HG02970 (cell line): ENCODE measurements at regions not wholly inside any gene's neighbourhood (a gene's known extent, or its start where the extent isn't known, plus 50 kb on each side); places are given as distances from the start of the nearest gene placed in this dataset.
"Not testable (repeated sequence)": the region's sequence is repeated elsewhere in the genome, so short reads cannot be mapped to it uniquely, and the experiment has no call there.

ENCODE experiments used
- ATAC-seq: cut with Tn5 transposase; IDR thresholded peaks from one replicate; pipeline ENCODE4 v1.9.1; 2021; ENCODE audit warnings: mild to moderate bottlenecking, moderate library complexity, moderate number of reproducible peaks; ENCODE audit not compliant: unreplicated experiment, low FRiP score

GRCh38 chr1:209172792-209173542 is 410.5 kb upstream of the CAMK1G start:
- ATAC-seq = not testable (repeated sequence)

GRCh38 chr1:209173796-209174195 is 409.7 kb upstream of the CAMK1G start:
- not testable (repeated sequence) for ATAC-seq

- ATAC-seq = no peak
These were observed 406.6 kb upstream of the CAMK1G start for GRCh38 chr1:209176866-209177430.

GRCh38 chr1:209183195-209183594 is 400.3 kb upstream of the CAMK1G start:
- no peak for ATAC-seq

GRCh38 chr1:209187589-209187988 is 395.9 kb upstream of the CAMK1G start:
- ATAC-seq = no peak

- no peak for ATAC-seq
These were observed 392.8 kb upstream of the CAMK1G start for GRCh38 chr1:209190591-209191261.

GRCh38 chr1:209191262-209191634 is 392.3 kb upstream of the CAMK1G start:
- ATAC-seq = no peak

- no peak for ATAC-seq
These were observed 387.4 kb upstream of the CAMK1G start for GRCh38 chr1:209196140-209196539.

- no peak for ATAC-seq
These were observed 384.4 kb upstream of the CAMK1G start for GRCh38 chr1:209198961-209199750.

GRCh38 chr1:209199822-209200221 is 383.7 kb upstream of the CAMK1G start:
- ATAC-seq = no peak

GRCh38 chr1:209202321-209202720 is 381.2 kb upstream of the CAMK1G start:
- not testable (repeated sequence) for ATAC-seq

- no peak for ATAC-seq
These were observed 380.5 kb upstream of the CAMK1G start for GRCh38 chr1:209202830-209203532.

- ATAC-seq = no peak
These were observed 380.0 kb upstream of the CAMK1G start for GRCh38 chr1:209203533-209203895.

- ATAC-seq = no peak
These were observed 378.5 kb upstream of the CAMK1G start for GRCh38 chr1:209205039-209205438.

- no peak for ATAC-seq
These were observed 376.3 kb upstream of the CAMK1G start for GRCh38 chr1:209207126-209207700.

- ATAC-seq = no peak
These were observed 375.7 kb upstream of the CAMK1G start for GRCh38 chr1:209207701-209208286.

GRCh38 chr1:209208648-209209047 is 374.9 kb upstream of the CAMK1G start:
- ATAC-seq = no peak

GRCh38 chr1:209213989-209214388 is 369.5 kb upstream of the CAMK1G start:
- no peak for ATAC-seq

- ATAC-seq = no peak
These were observed 367.7 kb upstream of the CAMK1G start for GRCh38 chr1:209215826-209216225.

GRCh38 chr1:209218113-209218512 is 365.4 kb upstream of the CAMK1G start:
- ATAC-seq = no peak
